T-helper 2 cell treated with Interferon-gamma antibody and Interleukin-4, amounts not matched to agents 5 μg/mL and 100 μg/mL, for 36 hours (primary cell): ENCODE measurements at regions not wholly inside any gene's neighbourhood (a gene's known extent, or its start where the extent isn't known, plus 50 kb on each side); places are given as distances from the start of the nearest gene placed in this dataset.
"Not testable (repeated sequence)": the region's sequence is repeated elsewhere in the genome, so short reads cannot be mapped to it uniquely, and the experiment has no call there.

Experiments
- DNase-seq: peaks from one replicate; pipeline ENCODE4 v3.0.0; 2021; ENCODE audit warnings: low spot score
- H3K27ac Mint-ChIP-seq: one replicate; pipeline ENCODE4 v1.8.0; 2021; ENCODE audit warnings: mild to moderate bottlenecking, mixed read lengths
- H3K27me3 Mint-ChIP-seq: one replicate; pipeline ENCODE4 v1.8.0; 2021; ENCODE audit warnings: low read depth, mixed read lengths
- H3K36me3 Mint-ChIP-seq: one replicate; pipeline ENCODE4 v1.8.0; 2021; ENCODE audit warnings: low read depth, mixed read lengths
- H3K4me1 Mint-ChIP-seq: one replicate; pipeline ENCODE4 v1.8.0; 2021; ENCODE audit warnings: low read depth, mixed read lengths
- H3K4me3 Mint-ChIP-seq: one replicate; pipeline ENCODE4 v1.8.0; 2022; ENCODE audit warnings: mild to moderate bottlenecking, moderate library complexity, mixed read lengths
- H3K9me3 Mint-ChIP-seq: one replicate; pipeline ENCODE4 v1.8.0; 2021; ENCODE audit warnings: mixed read lengths

DNA sequence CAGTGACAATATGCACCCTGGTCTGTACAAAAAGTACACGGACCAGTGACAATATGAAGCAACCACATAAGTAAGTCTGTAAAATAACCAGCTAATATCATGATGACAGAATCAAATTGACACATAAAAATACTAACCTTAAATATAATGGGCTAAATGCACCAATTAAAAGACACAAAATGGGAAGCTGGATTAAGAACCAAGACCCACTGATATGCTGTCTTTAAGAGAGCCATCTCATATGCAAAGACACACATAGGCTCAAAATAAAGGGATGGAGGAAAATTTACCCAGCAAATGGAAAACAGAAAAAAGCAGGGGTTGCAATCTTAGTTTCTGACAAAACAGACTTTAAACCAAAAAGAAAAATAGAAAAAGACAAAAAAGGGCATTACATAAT lies 70.4 kb upstream of the VCAM1 start:
- H3K27ac Mint-ChIP-seq: no peak overlapping the region
- no peaks in the 10 kb centered on the region for H3K36me3 Mint-ChIP-seq
- DNase-seq: no peak
- no peaks in the 10 kb centered on the region for H3K4me1 Mint-ChIP-seq
- H3K27me3 Mint-ChIP-seq: no peaks in the 10 kb centered on the region
- no peak overlapping the region for H3K4me3 Mint-ChIP-seq
- peaks cover 10% of the 10 kb centered on the region for H3K9me3 Mint-ChIP-seq

- no peaks in the 10 kb centered on the region for H3K36me3 Mint-ChIP-seq
- no peak overlapping the region for H3K27ac Mint-ChIP-seq
- peaks cover 3% of the 10 kb centered on the region for H3K27me3 Mint-ChIP-seq
- no peak overlapping the region for H3K4me3 Mint-ChIP-seq
- no peak for DNase-seq
- H3K4me1 Mint-ChIP-seq: no peaks in the 10 kb centered on the region
- no peaks in the 10 kb centered on the region for H3K9me3 Mint-ChIP-seq
Observed at GRCh38 chr1:100657876-100658715, 61.4 kb upstream of the VCAM1 start.

DNA sequence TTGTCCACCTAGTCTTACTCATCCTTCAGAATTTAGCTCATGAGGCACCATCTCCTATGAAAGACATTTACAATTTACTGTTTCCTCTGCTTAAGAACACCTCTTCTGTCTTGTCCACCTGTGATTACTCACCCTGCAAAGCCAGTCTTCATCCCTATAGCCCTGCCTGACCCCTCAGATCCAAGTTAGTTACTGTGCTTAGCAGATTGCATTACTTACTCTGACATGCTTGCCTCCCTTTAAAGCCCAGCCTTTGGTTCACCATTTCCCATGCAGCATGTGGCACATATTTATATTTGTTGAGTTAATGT lies 60.9 kb upstream of the VCAM1 start:
- DNase-seq: no peak
- H3K36me3 Mint-ChIP-seq: no peaks in the 10 kb centered on the region
- no peak overlapping the region for H3K4me3 Mint-ChIP-seq
- H3K9me3 Mint-ChIP-seq: no peaks in the 10 kb centered on the region
- H3K4me1 Mint-ChIP-seq: no peaks in the 10 kb centered on the region
- H3K27me3 Mint-ChIP-seq: peaks cover 3% of the 10 kb centered on the region
- no peak overlapping the region for H3K27ac Mint-ChIP-seq

- no peak overlapping the region for H3K27ac Mint-ChIP-seq
- H3K4me3 Mint-ChIP-seq: no peak overlapping the region
- H3K36me3 Mint-ChIP-seq: no peaks in the 10 kb centered on the region
- no peak for DNase-seq
- H3K27me3 Mint-ChIP-seq: peaks cover 3% of the 10 kb centered on the region
- H3K9me3 Mint-ChIP-seq: no peaks in the 10 kb centered on the region
- no peaks in the 10 kb centered on the region for H3K4me1 Mint-ChIP-seq
Observed at GRCh38 chr1:100661176-100661575, 58.4 kb upstream of the VCAM1 start.

DNA sequence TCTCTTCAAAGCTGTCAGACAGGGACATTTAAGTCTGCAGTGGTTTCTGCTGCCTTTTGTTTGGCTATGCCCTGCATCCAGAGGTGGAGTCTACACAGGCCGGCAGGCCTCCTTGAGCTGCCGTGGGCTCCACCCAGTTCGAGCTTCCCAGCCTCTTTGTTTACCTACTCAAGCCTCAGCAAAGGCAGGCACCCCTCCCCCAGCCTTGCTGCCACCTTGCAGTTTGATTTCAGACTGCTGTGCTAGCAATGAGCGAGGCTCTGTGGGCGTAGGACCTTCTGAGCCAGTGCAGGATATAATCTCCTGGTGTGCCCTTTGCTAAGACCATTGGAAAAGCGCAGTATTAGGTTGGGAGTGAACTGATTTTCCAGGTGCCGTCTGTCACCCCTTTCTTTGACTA lies 51.0 kb upstream of the VCAM1 start:
- not testable (repeated sequence) for H3K27ac Mint-ChIP-seq, H3K4me3 Mint-ChIP-seq, H3K9me3 Mint-ChIP-seq, H3K36me3 Mint-ChIP-seq, H3K27me3 Mint-ChIP-seq, DNase-seq, H3K4me1 Mint-ChIP-seq
